OCI-LY3 (cell line): ENCODE measurements at regions not wholly inside any gene's neighbourhood (a gene's known extent, or its start where the extent isn't known, plus 50 kb on each side); places are given as distances from the start of the nearest gene placed in this dataset.

ENCODE experiments used
- H2AFZ ChIP-seq: fragments of 200-600, 300-600 bp; shearing (Covaris generic); 2 replicates; pipeline ENCODE4 v1.6.0; 2014; ENCODE audit warnings: antibody characterized with exemption, low read depth, low read length
- H3K27ac ChIP-seq: fragments of 200-600, 300-600 bp; sonication (generic); 2 replicates; pipeline ENCODE4 v1.5.1; 2014; ENCODE audit warnings: mild to moderate bottlenecking, low read length, moderate library complexity, mixed read lengths
- H3K27me3 ChIP-seq: fragments of 200-600, 300-600 bp; sonication (generic); 2 replicates; pipeline ENCODE4 v1.6.1; 2014; ENCODE audit warnings: low read depth, low read length, mixed read lengths
- H3K36me3 ChIP-seq: fragments of 200-600, 300-600 bp; sonication (generic); replicated peaks from 2 replicates; pipeline ENCODE3; 2014; ENCODE audit warnings: low read depth, low read length, mixed read lengths
- H3K4me1 ChIP-seq: fragments of 300-600, 200-600 bp; sonication (generic); 2 replicates; pipeline ENCODE4 v1.6.1; 2014; ENCODE audit warnings: low read length, mixed read lengths
- H3K4me2 ChIP-seq: fragments of 200-600, 300-600 bp; sonication (generic); 2 replicates; pipeline ENCODE4 v1.6.1; 2014; ENCODE audit warnings: low read length, mixed read lengths
- H3K4me3 ChIP-seq: fragments of 300-600, 200-600 bp; sonication (generic); 2 replicates; pipeline ENCODE4 v1.5.1; 2014; ENCODE audit warnings: antibody characterized with exemption, mild to moderate bottlenecking, low read length, moderate library complexity
- H3K79me2 ChIP-seq: fragments of 300-600, 200-600 bp; shearing (Covaris generic); 2 replicates; pipeline ENCODE4 v1.6.1; 2014; ENCODE audit warnings: mild to moderate bottlenecking, low read length, mixed read lengths
- H3K9ac ChIP-seq: fragments of 300-600, 200-600 bp; shearing (Covaris generic); 2 replicates; pipeline ENCODE4 v1.6.0; 2014; ENCODE audit warnings: mild to moderate bottlenecking, low read length, moderate library complexity
- H3K9me3 ChIP-seq: fragments of 200-600, 300-600 bp; shearing (Covaris generic); 2 replicates; pipeline ENCODE4 v1.6.1; 2014; ENCODE audit warnings: low read length, mixed read lengths; ENCODE audit not compliant: insufficient read depth
- H4K20me1 ChIP-seq: fragments of 200-600, 300-600 bp; sonication (generic); 2 replicates; pipeline ENCODE4 v1.6.1; 2016; ENCODE audit warnings: low read length, mixed read lengths; ENCODE audit not compliant: insufficient read depth
- CTCF ChIP-seq: fragments of 200-600, 300-600 bp; sonication (generic); IDR thresholded peaks from 2 replicates; pipeline ENCODE4 v1.5.1; 2014; ENCODE audit warnings: antibody characterized with exemption, low read length, low read depth
- EZH2phosphoT487 ChIP-seq: fragments of 200-600 bp; shearing (Covaris generic); IDR thresholded peaks from 2 replicates; pipeline ENCODE4 v1.6.1; 2018; ENCODE audit warnings: antibody characterized with exemption, mixed run types, low read depth

- Histone ChIP-seq H3K4me2 (no peak overlapping the region), H2AFZ (no peak overlapping the region), H3K9ac (no peak overlapping the region), H3K4me3 (no peak overlapping the region), H3K4me1 (peaks cover 4% of the 10 kb centered on the region; the same call in 1 of the 2 replicates), H4K20me1 (no peaks in the 10 kb centered on the region), H3K27ac (no peak overlapping the region), H3K36me3 (no peaks in the 10 kb centered on the region), H3K79me2 (no peaks in the 10 kb centered on the region), H3K27me3 (peaks cover 5% of the 10 kb centered on the region; the same call in 1 of the 2 replicates), H3K9me3 (no peaks in the 10 kb centered on the region)
- TF ChIP-seq EZH2phosphoT487 = no peak
- no peak for TF ChIP-seq CTCF
Observed at GRCh38 chr13:47478985-47479384, 522.1 kb downstream of the SUCLA2 start.

GRCh38 chr13:47475441-47475948 is 525.6 kb downstream of the SUCLA2 start:
- H3K9me3 ChIP-seq = no peaks in the 10 kb centered on the region
- TF ChIP-seq EZH2phosphoT487 (no peak), CTCF (no peak)
- no peak overlapping the region for H3K4me2 ChIP-seq
- H3K9ac ChIP-seq = no peak overlapping the region
- no peaks in the 10 kb centered on the region for H4K20me1 ChIP-seq
- H3K4me3 ChIP-seq = no peak overlapping the region
- no peaks in the 10 kb centered on the region for H3K79me2 ChIP-seq
- H3K27ac ChIP-seq = no peak overlapping the region
- 0 out of 2 replicates have a peak, but pooled peaks cover 8% of the 10 kb centered on the region for H3K27me3 ChIP-seq
- H3K36me3 ChIP-seq = no peaks in the 10 kb centered on the region
- H3K4me1 ChIP-seq = no peaks in the 10 kb centered on the region
- no peak overlapping the region for H2AFZ ChIP-seq

- Histone ChIP-seq H3K4me3 (no peak overlapping the region), H3K4me1 (no peaks in the 10 kb centered on the region), H3K4me2 (no peak overlapping the region), H3K27me3 (0 out of 2 replicates have a peak, but pooled peaks cover 9% of the 10 kb centered on the region), H3K79me2 (no peaks in the 10 kb centered on the region), H3K9me3 (no peaks in the 10 kb centered on the region), H3K9ac (no peak overlapping the region), H3K36me3 (no peaks in the 10 kb centered on the region), H2AFZ (no peak overlapping the region), H3K27ac (no peak overlapping the region), H4K20me1 (no peaks in the 10 kb centered on the region)
- no peak for TF ChIP-seq EZH2phosphoT487
- TF ChIP-seq CTCF = no peak
Observed at GRCh38 chr13:47474839-47475238, 526.2 kb downstream of the SUCLA2 start.

- H3K4me2 ChIP-seq = no peak overlapping the region
- no peak overlapping the region for H3K4me3 ChIP-seq
- no peak overlapping the region for H3K9ac ChIP-seq
- H3K27ac ChIP-seq = no peak overlapping the region
- H2AFZ ChIP-seq = no peak overlapping the region
- H4K20me1 ChIP-seq = no peaks in the 10 kb centered on the region
- no peaks in the 10 kb centered on the region for H3K9me3 ChIP-seq
- H3K79me2 ChIP-seq = no peaks in the 10 kb centered on the region
- no peaks in the 10 kb centered on the region for H3K36me3 ChIP-seq
- peaks cover 9% of the 10 kb centered on the region; the same call in 1 of the 2 replicates for H3K27me3 ChIP-seq
- H3K4me1 ChIP-seq = no peaks in the 10 kb centered on the region
- TF ChIP-seq EZH2phosphoT487 (no peak), CTCF (no peak)
Observed at GRCh38 chr13:47474326-47474725, 526.7 kb downstream of the SUCLA2 start.
